Esophagus muscularis mucosa (tissue), 4 donors: ENCODE measurements at regions not wholly inside any gene's neighbourhood (a gene's known extent, or its start where the extent isn't known, plus 50 kb on each side); places are given as distances from the start of the nearest gene placed in this dataset.

Experiments used
- DNase-seq: peaks from one replicate; pipeline ENCODE4 v3.0.0-alpha.2; 2017; ENCODE audit errors: extremely low spot score
- H3K27ac ChIP-seq, 4 donors: fragments of 200-600 bp; sonication (generic); replicated peaks in 1 of 4; 1 replicate in 3 of 4; 2 replicates in 1 of 4; pipeline ENCODE4 v1.5.1; 2016 to 2019; ENCODE audit warnings: mild to moderate bottlenecking in 1 of 4
- H3K27me3 ChIP-seq, 4 donors: fragments of 200-600 bp; sonication (generic); one replicate each; pipeline versions ENCODE4 v1.5.1 to v1.6.0; 2016 to 2019
- H3K36me3 ChIP-seq, 4 donors: fragments of 200-600 bp; sonication (generic); one replicate each; pipeline ENCODE4 v1.5.1; 2016 to 2019
- H3K4me1 ChIP-seq, 4 donors: fragments of 200-600 bp; sonication (generic); one replicate each; pipeline ENCODE4 v1.5.1; 2016 to 2019
- H3K4me3 ChIP-seq, 4 donors: fragments of 200-600 bp; sonication (generic); 1 replicate in 2 of 4; 2 replicates in 2 of 4; pipeline ENCODE4 v1.5.1; 2016 to 2019; ENCODE audit warnings: mild to moderate bottlenecking in 4 of 4, moderate library complexity in 1 of 4
- H3K9me3 ChIP-seq, 4 donors: fragments of 200-600 bp; sonication (generic); 1 replicate in 3 of 4; 2 replicates in 1 of 4; pipeline ENCODE4 v1.5.1; 2016 to 2019
- CTCF ChIP-seq, 3 experiments: fragments of 200-600 bp in 2 of 3; fragments of 450-650 bp in 1 of 3; sonication (generic) in 2 of 3; IDR thresholded peaks; one replicate each; pipeline ENCODE4 v1.5.1; 2017 to 2019; ENCODE audit warnings: antibody characterized with exemption in 3 of 3, mild to moderate bottlenecking in 2 of 3, moderate library complexity in 1 of 3
- EP300 ChIP-seq: sonication (generic); formaldehyde crosslinking; IDR thresholded peaks from one replicate; pipeline ENCODE4 v1.6.1; 2017; ENCODE audit warnings: antibody characterized with exemption
- POLR2A ChIP-seq: fragments of 450-650 bp; IDR thresholded peaks from one replicate; pipeline ENCODE4 v1.6.1; 2017; ENCODE audit warnings: antibody characterized with exemption, moderate library complexity, mild to moderate bottlenecking, low read depth
- POLR2AphosphoS5 ChIP-seq, 2 donors: sonication (generic); formaldehyde crosslinking; IDR thresholded peaks; one replicate each; pipeline ENCODE4 v1.6.1; 2017; ENCODE audit warnings: antibody characterized with exemption in 2 of 2
- WGBS: methylation state at CpG from one replicate; pipeline ENCODE4 v1.1.5; 2018; 5-methylcytosine and 5-hydroxymethylcytosine counted together
- intact Hi-C: fragments of 100-400 bp; cut with DNase I; formaldehyde crosslinking; loops from one replicate; pipeline ENCODE4 v1.15.1; 2023

DNA sequence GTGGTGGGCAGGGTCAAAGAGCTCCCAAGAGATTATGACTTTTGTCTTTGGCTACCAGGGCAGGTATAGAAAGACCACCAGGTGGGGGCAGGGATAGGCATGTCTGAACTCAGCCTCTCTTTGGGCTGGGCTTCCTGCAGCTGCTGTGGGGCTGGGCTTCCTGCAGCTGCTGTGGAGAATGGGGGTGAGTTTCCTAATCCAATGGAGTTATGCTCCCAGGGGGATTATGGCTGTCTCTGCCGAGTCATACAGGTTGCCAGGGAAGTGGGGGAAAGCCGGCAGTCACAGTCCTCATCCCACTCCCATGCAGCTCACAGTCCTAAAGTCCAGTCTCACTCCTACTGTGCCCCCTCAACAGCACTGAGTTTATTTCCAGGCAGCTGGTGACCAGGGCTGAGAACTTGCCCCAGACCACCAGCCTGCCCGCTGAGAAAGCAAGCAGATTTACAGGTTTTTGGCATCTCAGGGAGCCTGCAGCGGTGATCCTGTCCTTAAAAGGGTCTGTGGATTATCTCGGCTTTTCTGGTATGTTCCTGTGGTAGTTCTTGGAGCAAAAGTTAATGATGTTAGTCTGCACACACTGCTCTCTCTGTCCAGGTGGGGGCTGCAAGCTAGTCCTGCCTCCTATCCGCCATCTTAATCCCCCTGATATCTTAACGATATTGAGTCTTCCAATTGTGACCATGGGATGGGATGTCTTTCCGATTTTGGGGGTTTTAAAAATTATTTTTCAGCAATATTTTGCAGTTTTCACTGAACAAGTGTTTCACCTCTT is 133.4 kb downstream of the RTL9 start:
- DNase-seq: no peak
- intact Hi-C loops: no loop called here

DNA sequence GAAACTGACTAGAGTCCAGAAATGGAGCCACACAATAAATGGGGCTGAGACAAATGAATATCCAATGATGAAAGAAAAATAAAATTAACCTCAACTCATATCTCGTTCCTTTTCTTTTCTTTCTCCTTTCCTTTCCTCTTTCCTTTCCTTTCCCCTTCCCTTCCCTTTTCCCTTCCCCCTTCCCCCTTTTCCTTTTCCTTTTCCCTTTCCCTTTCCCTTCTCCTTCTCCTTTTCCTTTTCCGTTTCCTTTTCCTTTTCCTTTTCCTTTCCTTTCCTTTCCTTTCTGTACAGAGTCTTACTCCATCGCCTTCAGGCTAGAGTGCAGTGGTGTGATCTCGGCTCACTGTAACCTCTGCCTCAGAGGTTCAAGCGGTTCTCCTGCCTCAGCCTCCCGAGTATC is 146.3 kb downstream of the RTL9 start:
- no peaks in the 10 kb centered on the region for H3K9me3 ChIP-seq
- H3K36me3 ChIP-seq: no peaks in the 10 kb centered on the region
- H3K27me3 ChIP-seq: no peaks in the 10 kb centered on the region
- intact Hi-C loops: no loop called here
- 82% methylated on average over 6 of the region's 6 CpGs for WGBS
- H3K27ac ChIP-seq: no peak overlapping the region
- H3K4me1 ChIP-seq: no peaks in the 10 kb centered on the region
- no peak for TF ChIP-seq POLR2AphosphoS5 (IDR thresholded peaks at IDR 0.05)
- TF ChIP-seq EP300: no peak
- TF ChIP-seq CTCF (IDR thresholded peaks at IDR 0.05): no peak
- no peak for TF ChIP-seq POLR2A
- H3K4me3 ChIP-seq: no peak overlapping the region
- DNase-seq: no peak

More for the DNA sequence above, 133.4 kb downstream of the RTL9 start:
- no peak overlapping the region for H3K27ac ChIP-seq
- H3K36me3 ChIP-seq: no peaks in the 10 kb centered on the region
- WGBS: 70% methylated on average over 8 of the region's 8 CpGs
- no peaks in the 10 kb centered on the region for H3K4me1 ChIP-seq
- H3K27me3 ChIP-seq: no peaks in the 10 kb centered on the region
- H3K9me3 ChIP-seq: peaks cover 0 to 5% (median 0%) of the 10 kb centered on the region in 4 donors
- H3K4me3 ChIP-seq: no peak overlapping the region
- TF ChIP-seq POLR2A: no peak

DNA sequence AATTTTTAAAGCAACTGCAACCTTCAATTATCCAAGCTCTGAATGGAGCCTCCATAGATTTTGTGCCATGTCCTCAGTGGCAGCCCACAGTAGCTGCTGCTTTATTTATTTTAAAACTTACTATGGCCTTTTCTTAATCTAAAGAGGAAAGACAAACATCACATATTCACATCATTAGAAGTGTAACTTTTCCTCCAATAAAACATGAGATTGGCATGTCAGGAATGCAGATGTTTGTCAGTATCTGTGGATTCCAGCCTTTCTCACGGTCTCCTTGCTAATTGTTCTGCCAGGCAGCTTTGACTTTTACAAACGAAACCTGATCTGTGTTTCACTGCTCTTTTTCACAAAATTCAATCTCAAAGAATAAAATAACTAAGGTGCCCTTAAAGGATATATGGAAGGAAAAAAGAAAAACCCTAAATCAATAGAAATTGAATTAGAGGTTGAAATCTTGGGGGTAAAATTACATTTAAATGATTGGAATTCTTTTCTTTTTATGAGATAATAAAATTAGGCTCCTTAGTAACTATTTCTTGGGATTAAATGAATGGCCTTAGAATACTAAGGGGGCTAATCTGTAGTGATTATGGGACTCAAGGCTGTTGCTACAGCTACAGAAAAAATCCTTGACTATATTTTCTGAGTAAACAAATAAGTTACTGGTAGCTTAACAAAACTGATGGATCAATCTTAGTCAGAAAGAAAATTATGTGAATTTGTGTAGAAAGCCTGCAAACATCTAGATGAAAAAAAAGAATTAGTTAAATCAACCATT is 151.3 kb downstream of the RTL9 start:
- no peaks in the 10 kb centered on the region for H3K36me3 ChIP-seq
- no peak for DNase-seq
- no peak overlapping the region for H3K27ac ChIP-seq
- 43% methylated on average over 2 of the region's 2 CpGs for WGBS
- no peaks in the 10 kb centered on the region for H3K27me3 ChIP-seq
- no peak for TF ChIP-seq POLR2AphosphoS5 (IDR thresholded peaks at IDR 0.05)
- no peak overlapping the region for H3K4me3 ChIP-seq
- no peaks in the 10 kb centered on the region for H3K4me1 ChIP-seq
- H3K9me3 ChIP-seq: no peaks in the 10 kb centered on the region
- intact Hi-C loops: no loop called here

- Histone ChIP-seq H3K4me1 (no peaks in the 10 kb centered on the region), H3K9me3 (no peaks in the 10 kb centered on the region), H3K27ac (no peak overlapping the region), H3K4me3 (no peak overlapping the region), H3K36me3 (no peaks in the 10 kb centered on the region), H3K27me3 (no peaks in the 10 kb centered on the region)
- DNase-seq: no peak
- intact Hi-C loops: no loop called here
- TF ChIP-seq POLR2AphosphoS5 (IDR thresholded peaks at IDR 0.05) (no peak), CTCF (IDR thresholded peaks at IDR 0.05) (no peak), EP300 (no peak), POLR2A (no peak)
- 64% methylated on average over 2 of the region's 2 CpGs for WGBS
Observed at GRCh38 chrX:110511238-110511637, 152.6 kb downstream of the RTL9 start.

DNA sequence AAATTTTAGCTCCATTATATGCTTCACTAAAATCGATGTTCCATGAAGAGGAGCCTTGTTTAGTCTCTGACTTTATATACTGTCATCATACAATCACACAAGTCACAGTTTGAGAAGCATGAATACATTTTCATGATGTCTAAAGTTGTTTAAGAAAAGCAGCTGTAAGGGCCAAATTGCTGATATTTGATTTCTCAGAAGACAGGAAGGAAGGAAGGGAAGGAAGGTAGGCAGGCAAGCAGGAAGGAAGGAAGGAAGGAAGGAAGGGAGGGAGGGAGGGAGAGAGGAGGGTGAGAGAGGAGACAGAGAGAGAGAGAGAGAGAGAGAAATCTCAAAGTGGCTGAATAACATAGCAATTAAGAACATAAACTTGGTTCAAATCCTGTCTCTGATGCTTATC is 153.7 kb downstream of the RTL9 start:
- Histone ChIP-seq H3K9me3 (no peaks in the 10 kb centered on the region), H3K27me3 (no peaks in the 10 kb centered on the region), H3K27ac (no peak overlapping the region), H3K4me1 (no peaks in the 10 kb centered on the region), H3K4me3 (no peak overlapping the region), H3K36me3 (no peaks in the 10 kb centered on the region)
- 75% methylated on average over 1 of the region's 1 CpG for WGBS
- intact Hi-C loops: no loop called here
- no peak for DNase-seq
- TF ChIP-seq CTCF (IDR thresholded peaks at IDR 0.05): no peak
- TF ChIP-seq EP300: no peak
- no peak for TF ChIP-seq POLR2AphosphoS5 (IDR thresholded peaks at IDR 0.05)
- TF ChIP-seq POLR2A: no peak
